HPDE6-E6E7 (cell line): ENCODE measurements at regions not wholly inside any gene's neighbourhood (a gene's known extent, or its start where the extent isn't known, plus 50 kb on each side); places are given as distances from the start of the nearest gene placed in this dataset.
"Not testable (repeated sequence)": the region's sequence is repeated elsewhere in the genome, so short reads cannot be mapped to it uniquely, and the experiment has no call there.

Experiments used
- DNase-seq: peaks from one replicate; pipeline ENCODE4 v3.0.0; 2011; ENCODE audit warnings: missing footprints; ENCODE audit errors: extremely low spot score

DNA sequence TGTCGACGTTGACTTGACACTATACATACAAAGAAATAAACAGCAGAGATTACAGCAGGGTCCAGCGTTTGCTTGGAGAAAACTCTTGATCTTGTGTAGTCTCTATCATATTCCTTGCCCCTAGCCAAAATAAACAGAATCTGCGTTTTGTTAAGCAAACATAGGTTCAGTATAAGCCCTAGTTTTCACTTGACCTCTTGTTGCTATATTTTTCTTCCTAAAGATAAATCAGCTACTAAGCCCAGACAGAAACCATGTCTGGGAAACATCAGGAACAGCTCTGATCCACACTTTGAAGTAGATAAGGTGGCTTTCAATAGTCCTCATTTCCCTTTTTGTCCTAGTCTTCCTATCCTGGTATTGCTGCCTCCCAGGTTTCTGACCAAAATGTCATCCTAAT is 328.2 kb upstream of the MAGI2 start:
- DNase-seq = no peak

DNA sequence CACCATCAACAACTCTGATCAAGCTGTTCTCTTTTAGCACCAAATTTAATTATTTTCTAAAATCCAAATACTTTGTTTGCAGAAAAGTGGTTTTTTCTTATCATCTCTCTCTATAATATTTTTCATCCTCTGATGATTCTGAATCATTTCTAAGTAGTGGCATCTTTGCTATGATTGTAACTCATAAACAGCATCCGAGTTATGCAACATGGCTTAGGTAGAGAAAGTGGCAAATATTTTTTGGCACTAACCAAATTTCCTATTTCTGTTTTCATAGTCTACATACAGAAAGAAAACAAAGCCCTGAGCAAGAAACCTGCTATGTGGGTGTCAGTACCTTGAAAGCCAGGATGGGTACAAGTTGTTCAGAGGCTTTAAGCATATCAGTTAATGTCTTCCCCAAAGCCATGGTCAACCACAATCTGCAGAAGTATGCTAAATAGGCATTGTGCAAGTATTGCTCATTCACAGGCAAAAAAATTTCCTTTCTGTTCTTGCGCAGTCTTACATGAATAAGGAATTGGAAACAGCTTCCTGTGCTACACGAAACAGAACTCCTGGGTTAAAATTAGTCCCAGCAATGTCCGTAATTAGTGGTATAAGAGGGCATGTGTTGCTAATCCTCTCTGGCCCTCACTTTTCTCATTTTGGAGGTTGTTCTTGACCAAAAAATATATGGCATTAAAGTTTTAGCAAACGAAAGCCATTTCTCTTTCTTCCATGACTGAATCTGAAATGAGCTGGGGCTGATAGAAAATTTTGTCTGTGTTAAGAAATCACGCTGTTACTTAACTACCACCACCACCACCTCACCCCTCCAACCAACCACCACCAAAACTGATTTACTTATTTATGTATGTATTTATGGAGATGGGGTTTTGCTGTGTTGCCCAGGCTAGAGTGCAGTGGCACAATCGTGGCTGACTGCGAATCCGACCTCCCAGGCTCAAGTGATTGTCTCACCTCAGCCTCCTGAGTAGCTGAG is 325.6 kb upstream of the MAGI2 start:
- DNase-seq = peak; percentile 7

DNA sequence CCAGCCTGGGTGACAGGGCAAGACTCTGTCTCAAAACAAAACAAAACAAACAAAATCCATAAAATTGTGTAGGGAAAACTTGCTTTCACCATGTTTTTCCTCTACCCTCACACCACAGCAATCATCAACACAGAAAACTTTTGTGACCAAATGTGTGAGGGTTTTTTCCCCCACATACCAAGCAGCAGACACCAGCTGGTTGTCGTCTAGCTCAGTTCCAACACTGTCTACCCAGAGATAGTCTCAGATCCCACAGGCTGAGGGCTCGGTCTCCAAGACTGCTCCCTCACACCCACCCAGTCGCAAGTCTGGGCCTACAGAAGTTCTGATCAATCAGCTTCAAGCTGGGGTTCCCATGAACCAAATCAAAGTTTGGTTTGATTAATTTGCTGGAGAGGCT is 322.4 kb upstream of the MAGI2 start:
- no peak for DNase-seq

DNA sequence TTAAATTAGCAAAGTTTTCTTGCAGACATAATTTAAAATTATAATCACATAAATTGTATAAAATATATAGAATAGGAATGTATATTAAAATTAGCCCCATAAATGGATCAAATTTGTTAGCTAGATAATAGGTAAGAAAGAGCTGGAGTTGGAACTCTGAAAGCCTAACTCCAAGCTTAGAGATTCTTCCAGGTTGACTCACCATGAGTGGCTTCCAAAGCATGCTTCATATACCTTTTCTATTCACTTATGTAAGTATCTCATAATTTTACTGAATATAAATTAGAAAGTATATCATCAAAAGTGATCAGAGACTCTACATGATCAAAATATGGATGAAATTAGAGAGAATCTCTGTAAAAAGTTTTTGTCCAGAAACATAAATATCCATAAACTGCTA is 320.7 kb upstream of the MAGI2 start:
- no peak for DNase-seq

DNA sequence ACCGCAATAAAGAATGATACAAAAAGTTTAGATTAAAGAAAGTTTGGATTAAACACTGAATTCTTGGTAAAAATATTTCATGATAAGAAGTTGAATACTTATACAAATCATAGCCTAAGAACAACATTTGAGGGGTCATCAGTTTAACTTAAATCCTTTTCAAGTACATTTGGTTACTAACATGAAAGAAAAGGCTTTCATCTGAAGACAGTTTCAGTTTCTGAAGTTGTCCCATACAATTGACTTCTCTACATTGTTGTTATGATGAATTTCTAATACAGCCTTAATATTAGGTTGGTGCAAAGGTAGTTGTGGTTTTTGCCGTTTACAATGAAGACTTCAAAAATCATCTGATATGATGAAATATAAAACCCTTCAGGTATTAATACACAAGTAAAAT is 317.5 kb upstream of the MAGI2 start:
- no peak for DNase-seq

DNA sequence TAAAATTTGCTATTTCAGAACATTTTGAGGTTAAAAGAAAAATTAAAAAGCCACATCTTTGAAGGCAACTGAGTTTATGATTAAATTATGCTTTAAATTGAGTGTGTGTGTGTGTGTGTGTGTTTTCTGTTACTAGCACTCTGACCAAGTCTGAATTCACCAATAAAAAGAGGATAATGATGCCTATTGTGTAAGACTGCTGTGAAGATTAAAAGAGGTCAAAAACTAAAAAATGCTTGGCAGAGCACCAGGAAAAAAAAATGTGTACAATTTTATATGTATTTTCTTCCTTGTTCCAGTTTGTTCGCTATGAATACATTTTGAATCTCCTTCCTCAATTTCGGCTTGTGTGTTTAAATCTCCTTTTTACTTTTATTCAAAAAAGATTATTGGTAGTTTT is 316.6 kb upstream of the MAGI2 start:
- no peak for DNase-seq

DNA sequence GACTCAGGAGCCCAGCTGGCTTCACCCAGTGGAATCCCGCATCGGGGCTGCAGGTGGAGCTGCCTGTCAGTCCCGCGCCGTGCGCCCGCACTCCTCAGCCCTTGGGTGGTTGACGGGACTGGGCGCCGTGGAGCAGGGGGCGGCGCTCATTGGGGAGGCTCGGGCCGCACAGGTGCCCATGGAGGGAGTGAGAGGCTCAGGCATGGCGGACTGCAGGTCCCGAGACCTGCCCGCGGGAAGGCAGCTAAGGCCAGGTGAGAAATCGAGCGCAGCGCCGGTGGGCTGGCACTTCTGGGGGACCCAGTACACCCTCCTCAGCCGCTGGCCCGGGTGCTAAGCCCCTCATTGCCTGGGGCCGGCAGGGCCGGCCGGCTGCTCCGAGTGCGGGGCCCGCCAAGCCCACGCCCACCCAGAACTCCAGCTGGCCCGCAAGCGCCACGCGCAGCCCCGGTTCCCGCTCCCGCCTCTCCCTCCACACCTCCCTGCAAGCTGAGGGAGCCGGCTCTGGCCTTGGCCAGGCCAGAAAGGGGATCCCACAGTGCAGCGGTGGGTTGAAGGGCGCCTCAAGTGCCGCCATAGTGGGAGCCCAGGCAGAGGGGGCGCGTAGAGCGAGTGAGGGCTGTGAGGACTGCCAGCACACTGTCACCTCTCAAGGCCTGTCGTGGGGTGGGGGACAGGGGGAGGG is 314.6 kb upstream of the MAGI2 start:
- DNase-seq = not testable (repeated sequence)

DNA sequence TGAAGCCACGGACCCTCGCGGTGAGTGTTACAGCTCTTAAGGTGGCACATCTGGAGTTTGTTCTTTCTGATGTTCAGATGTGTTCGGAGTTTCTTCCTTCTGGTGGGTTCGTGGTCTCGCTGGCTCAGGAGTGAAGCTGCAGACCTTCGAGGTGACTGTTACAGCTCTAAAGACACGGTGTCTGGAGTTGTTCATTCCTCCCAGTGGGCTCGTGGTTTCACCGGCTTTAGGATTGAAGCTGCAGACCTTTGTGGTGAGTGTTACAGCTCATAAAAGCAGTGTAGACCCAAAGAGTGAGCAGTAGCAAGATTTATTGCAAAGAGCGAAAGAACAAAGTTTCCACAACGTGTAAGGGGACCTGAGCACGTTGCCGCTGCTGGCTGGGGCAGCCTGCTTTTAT is 313.7 kb upstream of the MAGI2 start:
- DNase-seq = not testable (repeated sequence)

DNA sequence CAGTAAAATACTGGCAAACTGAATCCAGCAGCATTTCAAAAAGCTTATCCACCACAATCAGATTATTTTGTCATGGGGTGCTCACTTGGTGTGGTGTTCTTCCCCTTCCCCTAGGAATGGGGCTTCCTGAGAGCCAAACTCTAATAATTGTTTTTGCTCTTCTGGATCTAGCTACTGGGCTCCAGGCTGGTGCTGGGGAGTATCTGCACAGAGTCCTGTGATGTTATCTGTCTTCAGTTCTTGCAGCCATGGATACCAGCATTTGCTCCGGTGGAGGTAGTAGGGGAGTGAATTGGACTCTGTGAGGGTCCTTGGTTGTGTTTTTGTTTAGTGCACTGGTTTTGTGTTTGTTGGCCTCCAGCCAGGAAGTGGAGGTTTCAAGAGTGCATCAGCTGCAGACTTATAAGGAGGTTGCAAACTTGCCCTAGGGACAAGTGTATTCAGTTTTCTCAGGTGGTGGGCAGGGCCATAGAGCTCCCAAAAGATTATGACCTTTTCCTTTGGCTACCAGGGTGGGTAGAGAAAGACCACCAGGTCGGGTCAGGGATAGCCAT is 308.5 kb upstream of the MAGI2 start:
- no peak for DNase-seq

DNA sequence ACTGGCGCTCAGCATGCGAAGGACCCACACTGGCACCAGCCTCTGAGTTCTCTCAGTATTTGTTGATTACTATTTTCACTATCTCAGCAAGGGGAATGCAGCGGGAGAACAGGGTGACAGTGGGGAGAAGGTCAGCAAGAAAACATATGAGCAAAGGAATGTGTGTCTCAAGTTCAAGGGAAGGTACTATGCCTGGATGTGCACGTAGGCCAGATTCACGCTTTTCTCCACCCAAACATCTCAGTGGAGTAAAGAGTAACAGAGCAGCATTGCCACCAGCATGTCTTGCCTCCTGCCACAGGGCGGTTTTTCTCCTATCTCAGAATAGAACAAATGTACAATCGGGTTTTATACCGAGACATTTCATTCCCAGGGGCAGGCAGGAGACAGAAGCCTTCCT is 297.5 kb upstream of the MAGI2 start:
- not testable (repeated sequence) for DNase-seq

DNA sequence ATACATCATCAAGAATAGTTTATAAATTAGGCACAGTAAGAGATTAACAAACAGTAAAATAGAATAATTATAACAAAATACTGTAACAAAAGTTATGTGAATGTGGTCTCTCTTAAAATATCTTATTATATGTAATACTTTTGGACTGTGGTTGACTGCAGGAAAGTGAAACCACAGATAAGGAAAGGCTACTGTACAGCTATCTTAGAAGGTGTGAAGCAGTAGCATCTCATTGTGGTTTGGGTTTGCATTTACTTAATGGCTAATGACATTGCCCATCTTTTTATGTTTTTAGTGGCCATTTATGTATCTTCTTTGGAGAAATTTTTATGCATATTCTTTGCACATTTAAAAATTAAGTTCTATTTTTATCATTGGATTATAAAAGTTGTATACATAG is 296.4 kb upstream of the MAGI2 start:
- no peak for DNase-seq

DNA sequence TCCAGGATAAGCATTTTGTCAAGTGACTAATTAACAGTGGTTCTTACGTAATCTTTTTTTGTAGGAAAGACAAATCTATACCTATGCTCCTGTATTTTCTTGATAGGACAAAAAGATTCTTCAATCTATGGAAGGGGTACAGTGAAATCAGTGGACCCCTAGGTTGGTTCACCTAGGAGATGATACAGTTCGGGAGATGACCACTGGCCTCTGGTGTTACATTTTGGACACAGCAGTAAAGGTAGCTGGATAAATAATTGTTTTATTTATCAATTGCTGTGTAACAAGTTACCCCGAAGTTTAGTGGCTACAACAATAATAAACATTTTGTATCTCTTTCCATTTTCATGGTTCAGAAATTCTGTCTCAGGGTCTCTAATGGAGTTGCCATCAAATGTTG is 288.2 kb upstream of the MAGI2 start:
- DNase-seq = no peak

DNA sequence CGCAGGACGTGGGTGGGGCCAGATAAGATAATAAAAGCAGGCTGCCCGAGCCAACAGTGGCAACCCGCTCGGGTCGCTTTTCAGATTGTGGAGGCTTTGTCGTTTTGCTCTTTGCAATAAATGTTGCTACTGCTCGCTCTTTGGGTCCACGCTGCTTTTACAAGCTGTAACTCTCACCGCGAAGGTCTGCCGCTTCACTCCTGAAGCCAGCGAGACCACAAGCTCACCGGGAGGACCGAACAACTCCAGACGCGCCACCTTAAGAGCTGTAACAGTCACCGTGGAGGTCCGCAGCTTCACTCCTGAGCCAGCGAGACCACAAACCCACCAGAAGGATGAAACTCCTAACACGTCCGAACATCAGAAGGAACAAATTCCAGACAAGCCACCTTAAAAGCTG is 286.6 kb upstream of the MAGI2 start:
- no peak for DNase-seq

DNA sequence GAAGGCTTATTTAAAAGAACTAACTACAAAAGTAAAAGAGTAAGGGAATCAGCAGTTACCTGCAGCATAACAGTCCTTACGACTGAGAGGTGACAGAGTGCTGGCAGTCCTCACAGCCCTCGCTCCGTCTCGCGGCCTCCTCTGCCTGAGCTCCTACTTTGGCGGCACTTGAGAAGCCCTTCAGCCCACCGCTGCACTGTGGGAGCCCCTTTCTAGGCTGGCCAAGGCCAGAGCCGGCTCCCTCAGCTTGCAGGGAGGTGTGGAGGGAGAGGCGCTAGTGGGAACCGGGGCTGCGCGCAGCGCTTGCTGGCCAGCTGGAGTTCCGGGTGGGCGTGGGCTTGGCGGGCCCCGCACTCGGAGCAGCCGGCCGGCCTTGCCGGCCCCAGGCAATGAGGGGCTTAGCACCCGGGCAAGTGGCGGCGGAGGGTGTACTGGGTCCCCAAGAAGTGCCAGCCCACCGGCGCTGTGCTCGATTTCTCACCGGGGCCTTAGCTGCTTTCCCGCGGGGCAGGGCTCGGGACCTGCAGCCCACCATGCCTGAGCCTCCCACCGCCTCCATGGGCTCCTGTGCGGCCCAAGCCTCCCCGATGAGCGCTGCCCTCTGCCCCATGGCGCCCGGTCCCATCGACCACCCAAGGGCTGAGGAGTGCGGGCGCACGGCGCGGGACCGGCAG is 285.7 kb upstream of the MAGI2 start:
- DNase-seq = not testable (repeated sequence)

DNA sequence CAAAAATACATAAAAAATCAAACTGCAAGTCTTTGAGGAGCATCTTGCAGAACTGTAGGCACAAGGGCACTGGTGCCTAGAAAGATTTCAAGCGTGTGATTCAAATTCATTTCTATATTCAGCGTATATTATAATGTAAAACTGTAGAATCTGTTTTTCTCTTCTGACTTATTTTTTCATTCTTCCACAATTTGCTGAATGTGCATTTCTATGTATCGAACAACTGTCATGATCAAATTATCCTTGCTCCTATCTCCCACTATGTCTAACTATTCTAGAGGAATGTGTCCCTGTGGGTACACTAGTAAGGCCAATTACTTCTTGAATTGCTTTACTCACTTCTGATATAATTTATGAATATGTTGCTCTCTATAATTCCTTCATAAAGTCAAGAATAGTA is 283.0 kb upstream of the MAGI2 start:
- no peak for DNase-seq

DNA sequence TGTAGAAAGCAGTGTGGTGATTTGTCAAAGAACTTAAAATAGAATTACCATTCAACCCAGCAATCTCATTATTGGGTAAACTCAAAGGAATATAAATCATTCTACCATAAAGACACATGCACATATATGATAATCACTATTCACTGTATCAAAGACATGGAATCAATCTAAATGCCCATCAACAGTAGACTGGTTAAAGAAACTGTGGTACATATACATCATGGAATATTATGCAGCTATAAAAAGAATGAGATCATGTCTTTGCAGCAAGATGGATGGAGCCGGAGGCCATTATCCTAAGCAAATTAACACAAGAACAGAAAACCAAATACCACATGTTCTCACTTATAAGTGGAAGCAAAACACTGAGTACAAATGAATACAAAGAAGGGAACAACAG is 281.5 kb upstream of the MAGI2 start:
- no peak for DNase-seq

DNA sequence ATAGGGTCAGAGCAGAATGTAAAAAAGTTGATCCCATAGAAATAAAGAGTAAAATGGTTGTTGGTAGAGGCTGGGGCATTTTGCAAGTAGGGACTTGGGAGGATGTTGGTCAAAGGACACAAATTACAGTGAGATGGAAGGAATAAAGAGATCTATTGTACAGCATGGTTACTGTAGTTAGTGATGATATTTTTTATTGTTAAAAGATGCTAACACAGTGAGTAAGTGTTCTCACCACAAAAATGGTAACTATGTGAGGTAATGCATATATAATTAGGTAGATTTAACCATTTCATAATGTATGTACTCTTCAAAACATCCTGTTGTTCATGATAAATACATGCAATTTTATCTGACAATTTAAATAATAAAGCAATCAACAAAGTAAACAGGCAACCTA is 280.7 kb upstream of the MAGI2 start:
- no peak for DNase-seq

DNA sequence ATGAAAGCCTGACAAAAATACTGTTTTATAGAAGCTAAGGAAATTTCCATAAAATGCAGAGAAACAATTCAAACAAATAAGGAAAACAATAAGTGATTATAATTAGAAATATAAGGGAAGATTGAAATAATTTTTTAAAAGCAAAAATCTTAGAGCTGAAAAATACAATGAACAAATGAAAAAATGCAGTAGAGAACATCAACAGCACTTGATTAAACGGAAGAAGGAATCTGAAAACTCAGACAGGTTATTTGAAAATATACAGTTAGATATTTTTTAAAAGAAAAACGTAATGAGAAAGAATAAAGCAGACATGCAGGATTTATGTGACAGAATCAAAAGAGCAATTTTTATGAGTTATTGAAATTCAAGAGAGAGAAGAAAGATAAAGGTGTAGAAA is 279.1 kb upstream of the MAGI2 start:
- DNase-seq = no peak

DNA sequence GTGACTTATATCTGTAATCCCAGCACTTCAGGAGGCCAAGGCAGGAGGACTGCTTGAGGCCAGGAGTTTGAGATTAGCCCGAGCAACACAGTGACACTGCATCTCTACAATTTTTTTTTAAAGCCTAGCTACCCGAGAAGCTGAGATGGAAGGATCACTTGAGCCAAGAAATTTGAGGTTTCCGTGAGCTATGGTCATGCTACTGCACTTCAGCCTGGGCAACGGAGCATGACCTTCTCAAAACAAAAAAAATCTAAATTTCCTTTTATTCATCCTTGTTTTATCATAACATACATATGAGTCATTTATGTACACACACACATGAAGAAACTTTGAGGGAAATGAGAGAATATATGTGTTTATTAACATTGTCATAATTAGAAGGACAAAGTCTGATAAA is 277.5 kb upstream of the MAGI2 start:
- no peak for DNase-seq

DNA sequence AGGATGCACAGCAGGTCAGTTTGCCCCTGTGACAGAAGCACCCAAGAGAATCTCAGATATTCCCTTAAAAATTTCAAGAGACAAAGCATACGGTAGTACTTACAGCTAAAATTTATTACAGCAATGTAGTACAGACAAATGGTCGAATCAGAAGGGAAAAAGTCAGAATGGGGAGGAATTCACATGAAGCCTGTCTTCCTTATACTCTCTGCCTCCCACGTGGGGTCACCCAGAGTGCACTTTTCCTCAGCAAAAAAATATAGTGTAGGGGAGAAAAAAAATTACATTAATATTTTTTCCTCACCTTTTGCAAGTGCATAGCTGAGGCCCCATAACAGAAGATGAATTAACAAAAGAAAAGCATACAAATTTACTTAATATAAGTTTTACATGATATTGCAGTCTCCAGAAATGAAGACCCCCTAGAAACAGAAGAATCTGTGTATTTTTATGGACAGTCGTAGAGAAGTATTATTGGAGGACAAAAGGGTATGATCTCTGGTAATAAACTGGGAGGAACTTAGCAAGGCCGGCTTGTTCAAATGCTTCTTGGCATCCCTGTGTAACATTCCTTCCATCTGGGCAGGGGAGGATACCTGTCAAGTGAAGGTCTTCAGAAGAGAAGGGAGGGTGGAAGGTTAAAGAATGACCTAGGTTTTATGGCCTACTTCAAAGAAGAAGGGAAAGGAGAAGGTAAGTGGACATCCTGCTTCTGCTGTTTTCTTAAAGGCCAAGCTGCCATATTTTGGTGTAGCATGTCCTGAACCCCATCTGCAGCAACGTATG is 270.6 kb upstream of the MAGI2 start:
- no peak for DNase-seq

DNA sequence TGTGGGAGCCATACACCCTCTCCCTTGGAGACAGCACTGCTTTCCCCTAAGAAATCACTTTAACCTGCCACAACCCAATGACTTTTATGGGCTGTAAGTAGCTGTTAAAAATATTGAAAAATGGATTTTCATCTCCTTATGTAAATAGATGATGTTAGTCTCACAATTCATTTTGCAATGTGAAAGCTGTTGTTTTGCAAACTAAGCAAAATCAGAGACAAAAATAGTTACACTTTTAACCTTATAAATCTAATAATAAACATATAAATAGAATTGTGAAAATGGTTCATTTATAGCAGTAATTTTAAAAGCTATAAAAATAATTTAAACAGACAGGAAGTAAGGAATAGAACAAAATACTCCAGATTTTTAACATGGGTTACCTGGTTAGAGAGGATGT is 268.8 kb upstream of the MAGI2 start:
- DNase-seq = no peak

DNA sequence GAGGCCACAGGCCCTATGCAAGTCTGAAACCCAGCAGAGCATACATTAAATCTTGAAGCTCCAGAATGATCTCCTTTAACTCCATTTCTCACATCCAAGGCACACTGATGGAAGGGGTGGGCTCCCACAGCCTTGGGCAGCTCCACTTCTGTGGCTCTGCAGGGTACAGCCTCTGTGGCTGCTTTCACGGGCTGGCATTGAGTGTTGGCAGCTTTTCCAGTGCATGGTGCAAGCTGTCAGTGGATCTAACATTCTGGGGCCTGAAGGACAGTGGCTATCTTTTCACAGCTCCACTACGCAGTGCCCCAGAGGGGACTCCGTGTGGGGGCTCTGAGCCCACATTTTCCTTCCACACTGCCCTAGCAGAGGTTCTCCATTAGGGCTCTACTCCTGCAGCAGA is 265.7 kb upstream of the MAGI2 start:
- no peak for DNase-seq
